Body of pancreas (tissue), 4 donors: ENCODE measurements at regions not wholly inside any gene's neighbourhood (a gene's known extent, or its start where the extent isn't known, plus 50 kb on each side); places are given as distances from the start of the nearest gene placed in this dataset.

ENCODE experiments used
- ATAC-seq: fragments of 150-250 bp; one replicate; pipeline ENCODE4 v1.9.1; 2016
- DNase-seq, 4 donors: peaks; one replicate each; pipeline ENCODE4 v3.0.0-alpha.2; 2019
- H3K27ac ChIP-seq, 4 donors: fragments of 200-600 bp; sonication (generic); 1 replicate in 3 of 4; 2 replicates in 1 of 4; pipeline versions ENCODE4 v1.5.1 to v1.6.1; 2016 to 2019; ENCODE audit warnings: mild to moderate bottlenecking in 1 of 4, mixed read lengths in 1 of 4, moderate library complexity in 1 of 4
- H3K27me3 ChIP-seq, 2 donors: fragments of 200-600 bp; sonication (generic); one replicate each; pipeline ENCODE4 v1.6.0; 2016; ENCODE audit warnings: mild to moderate bottlenecking in 1 of 2
- H3K36me3 ChIP-seq, 2 donors: fragments of 200-600 bp; sonication (generic); replicated peaks in 1 of 2; 2 replicates each; pipeline ENCODE4 v1.5.1; 2016; ENCODE audit warnings: low read depth in 2 of 2; ENCODE audit not compliant: insufficient read depth in 1 of 2
- H3K4me1 ChIP-seq: fragments of 200-600 bp; sonication (generic); one replicate; pipeline ENCODE4 v1.6.0; 2016
- H3K4me3 ChIP-seq, 2 donors: fragments of 200-600 bp; sonication (generic); 1 replicate in 1 of 2; 2 replicates in 1 of 2; pipeline ENCODE4 v1.5.1; 2016 to 2019
- H3K9me3 ChIP-seq, 3 donors: fragments of 200-600 bp; sonication (generic); 1 replicate in 2 of 3; 2 replicates in 1 of 3; pipeline ENCODE4 v1.5.1; 2016
- POLR2A ChIP-seq, 3 donors: fragments of 450-650 bp; IDR thresholded peaks; one replicate each; pipeline ENCODE4 v1.6.1; 2016; ENCODE audit warnings: antibody characterized with exemption in 3 of 3, mild to moderate bottlenecking in 2 of 3
- WGBS, 2 donors: methylation state at CpG; one replicate each; pipeline ENCODE4 v1.1.5; 2017; 5-methylcytosine and 5-hydroxymethylcytosine counted together
- intact Hi-C: fragments of 100-400 bp; cut with DNase I; formaldehyde crosslinking; loops from one replicate; pipeline ENCODE4 v1.15.1; 2023
- TF ChIP-seq, protein P1 (sequence below), 7 experiments: fragments of 450-650 bp in 4 of 7; fragments of 200-600 bp in 3 of 7; sonication (generic) in 3 of 7; IDR thresholded peaks; one replicate each; pipeline ENCODE4 v1.5.1; 2016 to 2019; ENCODE audit warnings: antibody characterized with exemption in 7 of 7

DNA sequence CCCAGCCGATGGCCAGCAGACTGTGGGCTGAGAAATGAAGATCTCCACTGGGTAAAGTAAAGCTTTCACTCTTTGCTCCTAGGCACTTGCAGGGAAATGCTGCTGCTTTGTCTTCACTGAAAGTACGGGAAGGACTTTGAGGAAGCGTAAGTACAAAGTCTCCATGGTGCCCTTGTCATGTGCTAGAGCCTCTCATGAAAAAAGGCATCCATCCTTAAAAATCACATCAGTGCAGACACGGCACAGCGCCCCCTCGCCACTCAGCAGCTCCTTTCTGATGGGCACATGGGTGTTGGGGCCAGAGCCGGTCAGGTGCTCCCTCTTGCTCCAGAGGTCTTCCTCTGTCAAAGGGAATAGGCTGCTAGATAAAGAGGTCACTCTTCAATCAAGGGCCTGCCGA is 87.8 kb upstream of the CALM2 start:
- TF ChIP-seq POLR2A (IDR thresholded peaks at IDR 0.05), result no peak
- TF ChIP-seq, protein P1, sequence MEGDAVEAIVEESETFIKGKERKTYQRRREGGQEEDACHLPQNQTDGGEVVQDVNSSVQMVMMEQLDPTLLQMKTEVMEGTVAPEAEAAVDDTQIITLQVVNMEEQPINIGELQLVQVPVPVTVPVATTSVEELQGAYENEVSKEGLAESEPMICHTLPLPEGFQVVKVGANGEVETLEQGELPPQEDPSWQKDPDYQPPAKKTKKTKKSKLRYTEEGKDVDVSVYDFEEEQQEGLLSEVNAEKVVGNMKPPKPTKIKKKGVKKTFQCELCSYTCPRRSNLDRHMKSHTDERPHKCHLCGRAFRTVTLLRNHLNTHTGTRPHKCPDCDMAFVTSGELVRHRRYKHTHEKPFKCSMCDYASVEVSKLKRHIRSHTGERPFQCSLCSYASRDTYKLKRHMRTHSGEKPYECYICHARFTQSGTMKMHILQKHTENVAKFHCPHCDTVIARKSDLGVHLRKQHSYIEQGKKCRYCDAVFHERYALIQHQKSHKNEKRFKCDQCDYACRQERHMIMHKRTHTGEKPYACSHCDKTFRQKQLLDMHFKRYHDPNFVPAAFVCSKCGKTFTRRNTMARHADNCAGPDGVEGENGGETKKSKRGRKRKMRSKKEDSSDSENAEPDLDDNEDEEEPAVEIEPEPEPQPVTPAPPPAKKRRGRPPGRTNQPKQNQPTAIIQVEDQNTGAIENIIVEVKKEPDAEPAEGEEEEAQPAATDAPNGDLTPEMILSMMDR (IDR thresholded peaks at IDR 0.05), result no peak

DNA sequence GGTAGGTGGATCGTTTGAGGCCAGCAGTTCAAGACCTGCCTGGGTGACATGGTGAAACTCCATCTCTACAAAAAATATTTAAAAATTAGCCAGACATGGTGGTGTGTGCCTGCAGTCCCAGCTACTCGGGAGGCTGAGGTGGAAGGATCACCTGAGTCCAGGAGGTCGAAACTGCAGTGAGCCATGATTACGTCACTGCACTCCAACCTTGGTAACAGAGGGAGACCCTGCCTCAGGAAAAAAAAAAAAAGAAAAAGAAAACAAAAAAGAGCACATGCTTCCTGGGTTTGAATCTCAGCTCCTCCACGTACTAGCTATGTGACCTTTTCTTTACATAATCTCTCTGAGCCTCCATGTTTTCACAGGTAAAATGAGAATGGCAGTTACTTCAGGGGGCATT is 86.3 kb upstream of the CALM2 start:
- WGBS, 2 donors, result 80 to 84% methylated on average over 5 of the region's 5 CpGs
- TF ChIP-seq, protein P1 (IDR thresholded peaks at IDR 0.05), result no peak
- TF ChIP-seq POLR2A (IDR thresholded peaks at IDR 0.05), result no peak
- H3K36me3 ChIP-seq, result no peaks in the 10 kb centered on the region
- H3K9me3 ChIP-seq, result no peaks in the 10 kb centered on the region
- no peak overlapping the region for H3K4me3 ChIP-seq
- no peaks in the 10 kb centered on the region for H3K4me1 ChIP-seq
- no peaks in the 10 kb centered on the region for H3K27me3 ChIP-seq
- ATAC-seq (no peak), DNase-seq (no peak)
- no peak overlapping the region for H3K27ac ChIP-seq
- intact Hi-C loops, result no loop called here

More for the DNA sequence above, 87.8 kb upstream of the CALM2 start:
- intact Hi-C loops, result no loop called here
- Histone ChIP-seq H3K27me3 (no peaks in the 10 kb centered on the region), H3K27ac (no peak overlapping the region), H3K9me3 (no peaks in the 10 kb centered on the region), H3K4me1 (no peaks in the 10 kb centered on the region), H3K36me3 (no peaks in the 10 kb centered on the region), H3K4me3 (no peak overlapping the region)
- WGBS, 2 donors, result 77 to 87% methylated on average over 8 of the region's 8 CpGs
- no peak for ATAC-seq
- no peak for DNase-seq

DNA sequence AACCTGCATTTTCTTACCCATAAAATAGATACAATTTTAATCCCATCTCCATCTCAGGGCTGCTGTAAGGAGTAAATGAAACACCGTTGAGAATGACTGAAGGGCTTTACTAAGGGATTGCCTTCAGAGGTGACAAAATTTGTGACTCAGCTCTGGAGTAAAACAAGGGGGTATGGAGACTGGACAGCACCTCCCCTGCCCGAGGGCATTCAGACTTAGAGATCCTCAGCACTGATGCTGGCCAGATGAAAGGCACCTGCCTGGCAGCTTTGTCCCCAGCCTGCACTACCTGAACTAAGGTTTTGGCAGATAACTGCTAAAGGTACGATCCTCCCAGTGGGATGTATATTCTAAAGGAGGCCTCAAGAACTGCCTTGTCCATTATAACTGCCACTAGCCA is 84.7 kb upstream of the CALM2 start:
- Histone ChIP-seq H3K27ac (no peak overlapping the region), H3K27me3 (no peaks in the 10 kb centered on the region), H3K4me1 (no peaks in the 10 kb centered on the region), H3K36me3 (no peaks in the 10 kb centered on the region), H3K4me3 (no peak overlapping the region), H3K9me3 (no peaks in the 10 kb centered on the region)
- intact Hi-C loops, result no loop called here
- no peak for DNase-seq
- TF ChIP-seq, protein P1 (IDR thresholded peaks at IDR 0.05), result no peak
- TF ChIP-seq POLR2A (IDR thresholded peaks at IDR 0.05), result no peak
- no peak for ATAC-seq
- 65 to 66% methylated on average over 3 of the region's 3 CpGs for WGBS, 2 donors

DNA sequence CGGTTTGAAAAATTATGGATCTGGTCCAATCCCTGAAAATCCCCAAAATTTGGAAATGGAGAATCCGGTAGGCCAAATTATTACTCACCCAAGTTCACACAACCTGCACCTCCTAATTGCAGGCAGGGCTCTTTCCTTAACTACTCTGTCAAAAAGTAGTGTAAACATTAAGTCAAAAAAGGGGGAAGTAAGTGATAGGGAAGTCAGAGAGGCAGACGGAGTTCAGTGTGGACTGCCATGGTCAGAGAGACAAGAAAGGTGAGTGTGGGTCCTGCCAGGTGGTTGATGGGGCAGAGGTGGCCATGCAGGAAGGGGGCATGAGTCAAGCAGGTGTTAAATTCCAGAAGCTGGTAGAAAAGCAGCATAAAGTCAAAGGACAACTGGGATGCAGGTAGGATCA is 83.5 kb upstream of the CALM2 start:
- no peak for ATAC-seq
- TF ChIP-seq, protein P1 (IDR thresholded peaks at IDR 0.05), result no peak
- no peak for TF ChIP-seq POLR2A (IDR thresholded peaks at IDR 0.05)
- intact Hi-C loops, result no loop called here

DNA sequence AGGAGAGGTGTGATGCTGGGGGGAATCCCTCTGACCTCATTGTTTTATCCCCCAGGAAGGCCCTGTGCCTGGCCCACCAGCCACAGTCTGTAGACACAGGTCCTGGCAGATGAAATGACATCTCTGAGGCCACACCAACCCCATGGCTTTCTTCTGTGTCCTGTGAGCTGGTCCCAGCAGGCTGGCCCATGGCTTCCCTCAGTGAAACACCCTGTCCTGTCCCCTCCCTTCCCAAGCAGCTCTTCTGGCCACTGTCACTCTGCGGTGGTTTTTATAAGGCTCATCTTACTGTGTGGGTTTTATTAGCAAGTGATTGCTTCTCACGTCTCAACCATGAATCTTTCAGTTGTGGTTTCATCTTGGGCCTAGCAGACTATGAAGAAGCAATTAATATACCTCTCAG is 81.6 kb upstream of the CALM2 start:
- ATAC-seq (no peak), DNase-seq (no peak)
- Histone ChIP-seq H3K27ac (no peak overlapping the region), H3K4me1 (no peaks in the 10 kb centered on the region), H3K27me3 (no peaks in the 10 kb centered on the region), H3K4me3 (no peak overlapping the region), H3K36me3 (no peaks in the 10 kb centered on the region), H3K9me3 (no peaks in the 10 kb centered on the region)
- WGBS, 2 donors, result 82 to 96% methylated on average over 2 of the region's 2 CpGs
- intact Hi-C loops, result no loop called here
- no peak for TF ChIP-seq POLR2A (IDR thresholded peaks at IDR 0.05)
- TF ChIP-seq, protein P1 (IDR thresholded peaks at IDR 0.05), result no peak

More for the DNA sequence above, 83.5 kb upstream of the CALM2 start:
- 59 to 60% methylated on average over 3 of the region's 3 CpGs for WGBS, 2 donors
- no peaks in the 10 kb centered on the region for H3K27me3 ChIP-seq
- no peak overlapping the region for H3K4me3 ChIP-seq
- DNase-seq, result no peak
- no peak overlapping the region for H3K27ac ChIP-seq
- no peaks in the 10 kb centered on the region for H3K4me1 ChIP-seq
- H3K9me3 ChIP-seq, result no peaks in the 10 kb centered on the region
- H3K36me3 ChIP-seq, result no peaks in the 10 kb centered on the region
